SK-N-SH (cell line): ENCODE measurements at regions not wholly inside any gene's neighbourhood (a gene's known extent, or its start where the extent isn't known, plus 50 kb on each side); places are given as distances from the start of the nearest gene placed in this dataset.

ENCODE experiments used
- CTCF ChIA-PET: fragments of 300-600, 350-600 bp; formaldehyde crosslinking; extraction: SDS; loops from one replicate; lab custom pipeline; 2021; lab: Yijun Ruan, JAX
- POLR2A ChIA-PET: fragments of 350-600 bp; sonication (Branson Sonifier 250); formaldehyde crosslinking; extraction: SDS; loops from one replicate; lab custom pipeline; 2020; ENCODE audit warnings: antibody characterized with exemption, inconsistent platforms; lab: Yijun Ruan, JAX
- DNase-seq: peaks from one replicate; pipeline ENCODE4 v3.0.0; 2012
- H2AFZ ChIP-seq: fragments of 200-600 bp; sonication (generic); 2 replicates; pipeline ENCODE4 v1.8.1; 2016; ENCODE audit warnings: antibody characterized with exemption, mild to moderate bottlenecking, low read depth
- H3F3A ChIP-seq: fragments of 200-600 bp; sonication (generic); replicated peaks from 2 replicates; pipeline ENCODE3; 2016; ENCODE audit warnings: antibody characterized with exemption, mild to moderate bottlenecking; ENCODE audit not compliant: insufficient read depth
- H3K27ac ChIP-seq, 2 experiments: fragments of 200-500 bp in 1 of 2; fragments of 200-600 bp in 1 of 2; sonication (Bioruptor generic) in 1 of 2; sonication (generic), shearing (Covaris generic) in 1 of 2; 2 replicates each; pipeline versions ENCODE4 v1.5.1 to v1.6.1; 2014 to 2016; ENCODE audit warnings: low read depth in 2 of 2, inconsistent platforms in 1 of 2, low read length in 1 of 2, mild to moderate bottlenecking in 1 of 2, mixed read lengths in 1 of 2
- H3K27me3 ChIP-seq: fragments of 200-600 bp; sonication (generic), shearing (Covaris generic); 2 replicates; pipeline ENCODE4 v1.6.1; 2016; ENCODE audit warnings: mixed run types; ENCODE audit not compliant: insufficient read depth
- H3K36me3 ChIP-seq, 2 experiments: fragments of 200-500 bp in 1 of 2; fragments of 200-600 bp in 1 of 2; sonication (Bioruptor generic) in 1 of 2; sonication (generic) in 1 of 2; replicated peaks in 1 of 2; 2 replicates each; pipeline versions ENCODE3 to v1.5.1; 2014 to 2016; ENCODE audit warnings: low read length in 1 of 2, mild to moderate bottlenecking in 1 of 2; ENCODE audit not compliant: insufficient read depth in 2 of 2, control insufficient read depth in 1 of 2
- H3K4me1 ChIP-seq, 2 experiments: fragments of 200-500 bp in 1 of 2; fragments of 200-600 bp in 1 of 2; sonication (Bioruptor generic) in 1 of 2; sonication (generic), shearing (Covaris generic) in 1 of 2; 2 replicates each; pipeline versions ENCODE4 v1.5.1 to v1.6.1; 2014 to 2016; ENCODE audit warnings: low read depth in 1 of 2, low read length in 1 of 2, mixed run types in 1 of 2; ENCODE audit not compliant: insufficient read depth in 2 of 2, control insufficient read depth in 1 of 2
- H3K4me2 ChIP-seq: fragments of 200-600 bp; sonication (generic), shearing (Covaris generic); 2 replicates; pipeline ENCODE4 v1.6.1; 2017; ENCODE audit warnings: mixed run types
- H3K4me3 ChIP-seq, 2 experiments: fragments of 200-500 bp in 1 of 2; fragments of 200-600 bp in 1 of 2; sonication (Bioruptor generic) in 1 of 2; sonication (generic), shearing (Covaris generic) in 1 of 2; 2 replicates each; pipeline versions ENCODE4 v1.5.1 to v1.8.1; 2014 to 2016; ENCODE audit warnings: low read depth in 2 of 2, inconsistent platforms in 1 of 2, low read length in 1 of 2, mild to moderate bottlenecking in 1 of 2, mixed read lengths in 1 of 2, moderate library complexity in 1 of 2
- H3K79me2 ChIP-seq: fragments of 200-600 bp; sonication (generic); 2 replicates; pipeline ENCODE4 v1.8.1; 2017; ENCODE audit warnings: mild to moderate bottlenecking; ENCODE audit not compliant: insufficient read depth
- H3K9ac ChIP-seq: fragments of 200-600 bp; sonication (generic); 2 replicates; pipeline ENCODE4 v1.6.1; 2017; ENCODE audit warnings: mixed run types
- H3K9me2 ChIP-seq: fragments of 200-600 bp; sonication (generic); 2 replicates; pipeline ENCODE4 v1.6.1; 2017; ENCODE audit warnings: mixed run types
- H3K9me3 ChIP-seq: fragments of 200-600 bp; sonication (generic); 2 replicates; pipeline ENCODE4 v1.6.1; 2017; ENCODE audit warnings: mixed run types, mild to moderate bottlenecking, moderate library complexity
- H4K20me1 ChIP-seq: fragments of 200-600 bp; sonication (generic); 2 replicates; pipeline ENCODE4 v1.6.1; 2017; ENCODE audit warnings: mild to moderate bottlenecking, mixed run types; ENCODE audit not compliant: insufficient read depth
- CHD2 ChIP-seq: fragments of 150-350 bp; IDR thresholded peaks from 2 replicates; pipeline ENCODE4 v1.6.1; 2018; ENCODE audit warnings: low read length; ENCODE audit not compliant: partially characterized antibody
- ELF1 ChIP-seq: IDR thresholded peaks from 2 replicates; pipeline ENCODE4 v1.4.0; 2012
- EP300 ChIP-seq, 2 experiments: IDR thresholded peaks; 2 replicates each; pipeline versions ENCODE4 v1.4.0 to v1.6.1; 2012; ENCODE audit warnings: borderline replicate concordance in 1 of 2, low read depth in 1 of 2, low read length in 1 of 2
- FOSL2 ChIP-seq: IDR thresholded peaks from 2 replicates; pipeline ENCODE4 v1.4.0; 2012; ENCODE audit warnings: low read depth, mild to moderate bottlenecking, moderate library complexity, borderline replicate concordance
- FOXM1 ChIP-seq: IDR thresholded peaks from 2 replicates; pipeline ENCODE4 v1.4.0; 2012; ENCODE audit warnings: low read depth, mild to moderate bottlenecking
- GABPA ChIP-seq: IDR thresholded peaks from 2 replicates; pipeline ENCODE4 v1.4.0; 2012; ENCODE audit warnings: low read depth, mild to moderate bottlenecking
- GATA2 ChIP-seq: sonication (generic); formaldehyde crosslinking; IDR thresholded peaks from 2 replicates; pipeline ENCODE4 v1.5.0; 2020; ENCODE audit warnings: mild to moderate bottlenecking, missing genetic modification reagents
- MAX ChIP-seq: IDR thresholded peaks from 2 replicates; pipeline ENCODE4 v1.4.0; 2012; ENCODE audit warnings: low read depth
- MEF2A ChIP-seq: IDR thresholded peaks from 2 replicates; pipeline ENCODE4 v1.4.0; 2012; ENCODE audit warnings: low read depth, borderline replicate concordance
- MXI1 ChIP-seq: IDR thresholded peaks from 2 replicates; pipeline ENCODE4 v1.6.1; 2012; ENCODE audit warnings: mild to moderate bottlenecking, low read depth, low read length, improper control_type of control experiment
- NRF1 ChIP-seq: IDR thresholded peaks from 2 replicates; pipeline ENCODE4 v1.6.1; 2012; ENCODE audit warnings: low read depth, mild to moderate bottlenecking, low read length
- POLR2AphosphoS5 ChIP-seq: IDR thresholded peaks from 2 replicates; pipeline ENCODE4 v1.6.1; 2012; ENCODE audit warnings: low read depth, low read length
- RAD21 ChIP-seq: IDR thresholded peaks from 2 replicates; pipeline ENCODE4 v1.6.1; 2012; ENCODE audit warnings: mild to moderate bottlenecking, low read length
- RCOR1 ChIP-seq: fragments of 150-350 bp; IDR thresholded peaks from 2 replicates; pipeline ENCODE4 v1.6.1; 2017; ENCODE audit warnings: antibody characterized with exemption, low read length
- RXRA ChIP-seq: IDR thresholded peaks from 2 replicates; pipeline ENCODE4 v1.4.0; 2012; ENCODE audit warnings: low read depth, mild to moderate bottlenecking, borderline replicate concordance
- USF1 ChIP-seq: IDR thresholded peaks from 2 replicates; pipeline ENCODE4 v1.4.0; 2012; ENCODE audit warnings: low read depth, borderline replicate concordance
- YY1 ChIP-seq: IDR thresholded peaks from 2 replicates; pipeline ENCODE4 v1.4.0; 2012; ENCODE audit warnings: low read depth, mild to moderate bottlenecking
- WGBS: methylation state at CpG from one replicate; pipeline ENCODE4 v1.1.6; 2017; ENCODE audit warnings: low lambda C conversion rate; 5-methylcytosine and 5-hydroxymethylcytosine counted together
- TF ChIP-seq, protein P1 (sequence below): fragments of 150-350 bp; IDR thresholded peaks from 2 replicates; pipeline ENCODE4 v1.6.1; 2016; ENCODE audit warnings: mild to moderate bottlenecking, low read depth, low read length
- TF ChIP-seq, protein P2 (sequence below): fragments of 200-600 bp; sonication (generic); IDR thresholded peaks from 2 replicates; pipeline ENCODE4 v1.6.1; 2017; ENCODE audit warnings: antibody characterized with exemption, mild to moderate bottlenecking, moderate library complexity
- TF ChIP-seq, protein P3 (sequence below): IDR thresholded peaks from 2 replicates; pipeline ENCODE4; 2012

GRCh38 chr2:79432731-79433146 is 80.1 kb upstream of the CTNNA2 start:
- CTCF ChIA-PET = no interaction called here
- H4K20me1 ChIP-seq = no peaks in the 10 kb centered on the region
- H3K4me2 ChIP-seq = no peak overlapping the region
- H3K4me3 ChIP-seq = no peak overlapping the region
- H3K27me3 ChIP-seq = no peaks in the 10 kb centered on the region
- no peaks in the 10 kb centered on the region for H3K9me3 ChIP-seq
- POLR2A ChIA-PET = no interaction called here
- no peaks in the 10 kb centered on the region for H3K36me3 ChIP-seq
- no peak overlapping the region for H2AFZ ChIP-seq
- no peak overlapping the region for H3K27ac ChIP-seq
- H3K4me1 ChIP-seq = no peaks in the 10 kb centered on the region
- H3K9ac ChIP-seq = no peak overlapping the region
- H3K9me2 ChIP-seq = no peaks in the 10 kb centered on the region
- TF ChIP-seq FOXM1 (no peak), EP300 (IDR thresholded peaks at IDR 0.05; ENCODE audit: borderline replicate concordance in 1 of 2, low read depth in 1 of 2, low read length in 1 of 2) (no peak), USF1 (no peak), NRF1 (no peak)
- H3K79me2 ChIP-seq = no peaks in the 10 kb centered on the region
- 36% methylated on average over 3 of the region's 3 CpGs for WGBS
- no peak for DNase-seq
- no peaks in the 10 kb centered on the region for H3F3A ChIP-seq

- H3K4me1 ChIP-seq = no peaks in the 10 kb centered on the region
- no peaks in the 10 kb centered on the region for H3K9me2 ChIP-seq
- ChIA-PET CTCF (no interaction called here), POLR2A (no interaction called here)
- H4K20me1 ChIP-seq = no peaks in the 10 kb centered on the region
- no peaks in the 10 kb centered on the region for H3K36me3 ChIP-seq
- no peak for DNase-seq
- H3K4me2 ChIP-seq = no peak overlapping the region
- no peaks in the 10 kb centered on the region for H3K27me3 ChIP-seq
- no peaks in the 10 kb centered on the region for H3K9me3 ChIP-seq
- H3F3A ChIP-seq = no peaks in the 10 kb centered on the region
- H2AFZ ChIP-seq = no peak overlapping the region
- TF ChIP-seq, protein P1, sequence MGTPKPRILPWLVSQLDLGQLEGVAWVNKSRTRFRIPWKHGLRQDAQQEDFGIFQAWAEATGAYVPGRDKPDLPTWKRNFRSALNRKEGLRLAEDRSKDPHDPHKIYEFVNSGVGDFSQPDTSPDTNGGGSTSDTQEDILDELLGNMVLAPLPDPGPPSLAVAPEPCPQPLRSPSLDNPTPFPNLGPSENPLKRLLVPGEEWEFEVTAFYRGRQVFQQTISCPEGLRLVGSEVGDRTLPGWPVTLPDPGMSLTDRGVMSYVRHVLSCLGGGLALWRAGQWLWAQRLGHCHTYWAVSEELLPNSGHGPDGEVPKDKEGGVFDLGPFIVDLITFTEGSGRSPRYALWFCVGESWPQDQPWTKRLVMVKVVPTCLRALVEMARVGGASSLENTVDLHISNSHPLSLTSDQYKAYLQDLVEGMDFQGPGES = no peak
- TF ChIP-seq GATA2 (CRISPR knock-in tag) (no peak), GABPA (no peak), ELF1 (no peak), EP300 (IDR thresholded peaks at IDR 0.05; ENCODE audit: borderline replicate concordance in 1 of 2, low read depth in 1 of 2, low read length in 1 of 2) (no peak), POLR2AphosphoS5 (no peak), CHD2 (no peak), MAX (no peak), MXI1 (no peak), YY1 (no peak), MEF2A (no peak), NRF1 (no peak), RCOR1 (no peak), RAD21 (no peak), RXRA (no peak), FOSL2 (no peak)
- TF ChIP-seq, protein P2, sequence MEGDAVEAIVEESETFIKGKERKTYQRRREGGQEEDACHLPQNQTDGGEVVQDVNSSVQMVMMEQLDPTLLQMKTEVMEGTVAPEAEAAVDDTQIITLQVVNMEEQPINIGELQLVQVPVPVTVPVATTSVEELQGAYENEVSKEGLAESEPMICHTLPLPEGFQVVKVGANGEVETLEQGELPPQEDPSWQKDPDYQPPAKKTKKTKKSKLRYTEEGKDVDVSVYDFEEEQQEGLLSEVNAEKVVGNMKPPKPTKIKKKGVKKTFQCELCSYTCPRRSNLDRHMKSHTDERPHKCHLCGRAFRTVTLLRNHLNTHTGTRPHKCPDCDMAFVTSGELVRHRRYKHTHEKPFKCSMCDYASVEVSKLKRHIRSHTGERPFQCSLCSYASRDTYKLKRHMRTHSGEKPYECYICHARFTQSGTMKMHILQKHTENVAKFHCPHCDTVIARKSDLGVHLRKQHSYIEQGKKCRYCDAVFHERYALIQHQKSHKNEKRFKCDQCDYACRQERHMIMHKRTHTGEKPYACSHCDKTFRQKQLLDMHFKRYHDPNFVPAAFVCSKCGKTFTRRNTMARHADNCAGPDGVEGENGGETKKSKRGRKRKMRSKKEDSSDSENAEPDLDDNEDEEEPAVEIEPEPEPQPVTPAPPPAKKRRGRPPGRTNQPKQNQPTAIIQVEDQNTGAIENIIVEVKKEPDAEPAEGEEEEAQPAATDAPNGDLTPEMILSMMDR = no peak
- TF ChIP-seq, protein P3, sequence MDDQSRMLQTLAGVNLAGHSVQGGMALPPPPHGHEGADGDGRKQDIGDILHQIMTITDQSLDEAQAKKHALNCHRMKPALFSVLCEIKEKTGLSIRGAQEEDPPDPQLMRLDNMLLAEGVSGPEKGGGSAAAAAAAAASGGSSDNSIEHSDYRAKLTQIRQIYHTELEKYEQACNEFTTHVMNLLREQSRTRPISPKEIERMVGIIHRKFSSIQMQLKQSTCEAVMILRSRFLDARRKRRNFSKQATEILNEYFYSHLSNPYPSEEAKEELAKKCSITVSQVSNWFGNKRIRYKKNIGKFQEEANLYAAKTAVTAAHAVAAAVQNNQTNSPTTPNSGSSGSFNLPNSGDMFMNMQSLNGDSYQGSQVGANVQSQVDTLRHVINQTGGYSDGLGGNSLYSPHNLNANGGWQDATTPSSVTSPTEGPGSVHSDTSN = no peak
- H3K27ac ChIP-seq = no peak overlapping the region
- WGBS = 29% methylated on average over 1 of the region's 1 CpG
- H3K9ac ChIP-seq = no peak overlapping the region
- no peak overlapping the region for H3K4me3 ChIP-seq
- H3K79me2 ChIP-seq = no peaks in the 10 kb centered on the region
Measured at GRCh38 chr2:79428745-79429144, 84.1 kb upstream of the CTNNA2 start.
